ENCODE measurements at regions not wholly inside any gene's neighbourhood (a gene's known extent, or its start where the extent isn't known, plus 50 kb on each side); places are given as distances from the start of the nearest gene placed in this dataset.

DNA sequence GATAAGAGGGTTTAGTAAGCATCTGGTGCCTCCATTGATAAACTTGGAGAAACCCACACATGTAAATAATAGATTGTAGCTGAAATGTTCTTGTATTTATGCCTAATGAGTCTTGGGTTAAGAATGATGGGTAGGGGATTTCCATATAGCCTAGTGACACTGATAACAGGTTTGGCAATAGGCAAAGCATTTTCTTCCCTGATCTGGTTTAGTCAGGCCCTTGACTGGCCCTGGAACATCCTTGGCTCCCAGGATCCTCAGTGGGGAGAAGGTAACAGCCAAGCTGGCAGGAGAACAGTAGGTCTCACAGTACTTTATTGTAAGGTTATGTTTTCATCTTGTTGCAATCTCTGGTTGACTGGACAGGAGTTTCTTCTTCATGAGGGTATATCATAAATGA lies 228.4 kb downstream of the DIPK2A start:
- Mint-ChIP-seq H3K36me3 (peaks cover under 1% of the 10 kb centered on the region), H3K9me3 (peaks cover under 1% of the 10 kb centered on the region), H3K4me1 (ENCODE audit: unreplicated experiment) (no peaks in the 10 kb centered on the region), H3K4me3 (no peak overlapping the region), H3K27ac (no peak overlapping the region), H3K27me3 (no peaks in the 10 kb centered on the region)
- TF ChIP-seq, protein P1, sequence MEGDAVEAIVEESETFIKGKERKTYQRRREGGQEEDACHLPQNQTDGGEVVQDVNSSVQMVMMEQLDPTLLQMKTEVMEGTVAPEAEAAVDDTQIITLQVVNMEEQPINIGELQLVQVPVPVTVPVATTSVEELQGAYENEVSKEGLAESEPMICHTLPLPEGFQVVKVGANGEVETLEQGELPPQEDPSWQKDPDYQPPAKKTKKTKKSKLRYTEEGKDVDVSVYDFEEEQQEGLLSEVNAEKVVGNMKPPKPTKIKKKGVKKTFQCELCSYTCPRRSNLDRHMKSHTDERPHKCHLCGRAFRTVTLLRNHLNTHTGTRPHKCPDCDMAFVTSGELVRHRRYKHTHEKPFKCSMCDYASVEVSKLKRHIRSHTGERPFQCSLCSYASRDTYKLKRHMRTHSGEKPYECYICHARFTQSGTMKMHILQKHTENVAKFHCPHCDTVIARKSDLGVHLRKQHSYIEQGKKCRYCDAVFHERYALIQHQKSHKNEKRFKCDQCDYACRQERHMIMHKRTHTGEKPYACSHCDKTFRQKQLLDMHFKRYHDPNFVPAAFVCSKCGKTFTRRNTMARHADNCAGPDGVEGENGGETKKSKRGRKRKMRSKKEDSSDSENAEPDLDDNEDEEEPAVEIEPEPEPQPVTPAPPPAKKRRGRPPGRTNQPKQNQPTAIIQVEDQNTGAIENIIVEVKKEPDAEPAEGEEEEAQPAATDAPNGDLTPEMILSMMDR (conservative IDR thresholded peaks at IDR 0.05) = no peak
- no peak for DNase-seq (ENCODE audit: extremely low spot score, unreplicated experiment)

DNA sequence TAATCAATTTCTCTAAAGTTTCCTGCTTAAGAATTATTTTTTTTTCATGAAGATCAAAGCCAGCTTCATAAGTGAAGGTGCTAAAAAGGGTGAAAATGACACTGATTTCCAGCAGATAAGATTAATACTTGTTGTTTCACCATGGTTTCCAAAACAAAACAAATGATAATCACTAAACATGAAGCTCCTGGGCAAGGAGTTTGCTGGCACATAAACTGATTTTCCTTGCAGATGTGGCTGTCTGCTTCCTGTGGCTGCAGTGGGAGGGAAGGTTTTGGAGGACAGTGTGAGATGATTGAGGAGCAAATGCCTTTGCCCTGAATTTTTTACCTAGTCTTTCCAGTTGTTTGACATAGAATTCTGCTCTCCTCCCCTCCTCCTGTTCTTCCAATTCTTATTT lies 228.8 kb downstream of the DIPK2A start:
- DNase-seq (ENCODE audit: extremely low spot score, unreplicated experiment) = no peak
- no peaks in the 10 kb centered on the region for H3K27me3 Mint-ChIP-seq
- H3K4me3 Mint-ChIP-seq = no peak overlapping the region

DNA sequence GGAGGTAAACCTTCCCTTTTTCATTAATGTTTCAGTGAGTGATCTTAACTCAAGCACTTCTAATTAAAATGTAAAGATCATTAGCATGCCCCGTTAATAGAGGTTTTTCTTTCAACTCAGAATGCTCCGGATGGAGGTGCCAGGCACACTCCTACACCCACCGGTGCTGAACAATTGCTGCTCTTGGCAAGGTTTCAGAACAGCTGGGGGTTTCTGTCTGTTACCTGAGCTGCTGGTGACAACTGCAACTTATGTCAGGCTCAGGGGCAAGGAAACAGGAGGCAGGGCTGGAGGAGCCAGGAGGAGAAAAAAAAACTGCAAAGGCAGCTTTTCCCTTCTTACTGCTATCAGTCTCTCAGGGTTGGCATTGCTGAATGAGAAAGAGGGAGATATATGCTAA lies 250.1 kb downstream of the DIPK2A start:
- Mint-ChIP-seq H3K36me3 (no peaks in the 10 kb centered on the region), H3K27ac (no peak overlapping the region), H3K27me3 (peaks cover 8% of the 10 kb centered on the region), H3K4me3 (no peak overlapping the region), H3K9me3 (no peaks in the 10 kb centered on the region), H3K4me1 (ENCODE audit: unreplicated experiment) (no peaks in the 10 kb centered on the region)
- TF ChIP-seq, protein P1 (conservative IDR thresholded peaks at IDR 0.05) = no peak
- no peak for DNase-seq (ENCODE audit: extremely low spot score, unreplicated experiment)

More for the DNA sequence above, 228.8 kb downstream of the DIPK2A start:
- TF ChIP-seq, protein P1 (conservative IDR thresholded peaks at IDR 0.05) = no peak
- Mint-ChIP-seq H3K27ac (no peak overlapping the region), H3K36me3 (no peaks in the 10 kb centered on the region), H3K9me3 (no peaks in the 10 kb centered on the region), H3K4me1 (ENCODE audit: unreplicated experiment) (no peaks in the 10 kb centered on the region)

DNA sequence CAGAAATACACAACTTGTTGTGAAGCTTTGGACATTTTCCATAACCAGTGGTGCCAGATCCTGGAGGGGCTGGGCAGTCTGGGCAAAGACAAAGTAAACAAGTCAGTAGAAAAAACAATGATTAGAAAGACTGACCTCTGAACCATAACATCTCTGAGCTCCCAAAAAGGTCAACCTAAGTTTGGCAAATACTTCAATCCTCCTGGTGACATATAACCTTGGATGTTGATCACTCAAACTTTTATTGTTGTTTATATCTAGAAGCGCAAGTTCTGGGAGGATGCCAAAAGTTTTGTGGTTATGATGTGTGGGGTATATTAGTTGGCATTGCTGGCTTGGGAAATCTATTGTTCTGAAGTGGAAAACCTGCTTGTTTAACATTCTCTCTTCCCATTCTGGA lies 257.7 kb downstream of the DIPK2A start:
- Mint-ChIP-seq H3K9me3 (no peaks in the 10 kb centered on the region), H3K4me3 (no peak overlapping the region), H3K27me3 (no peaks in the 10 kb centered on the region), H3K27ac (no peak overlapping the region), H3K36me3 (no peaks in the 10 kb centered on the region), H3K4me1 (ENCODE audit: unreplicated experiment) (no peaks in the 10 kb centered on the region)
- no peak for DNase-seq (ENCODE audit: extremely low spot score, unreplicated experiment)
- TF ChIP-seq, protein P1 (conservative IDR thresholded peaks at IDR 0.05) = no peak

DNA sequence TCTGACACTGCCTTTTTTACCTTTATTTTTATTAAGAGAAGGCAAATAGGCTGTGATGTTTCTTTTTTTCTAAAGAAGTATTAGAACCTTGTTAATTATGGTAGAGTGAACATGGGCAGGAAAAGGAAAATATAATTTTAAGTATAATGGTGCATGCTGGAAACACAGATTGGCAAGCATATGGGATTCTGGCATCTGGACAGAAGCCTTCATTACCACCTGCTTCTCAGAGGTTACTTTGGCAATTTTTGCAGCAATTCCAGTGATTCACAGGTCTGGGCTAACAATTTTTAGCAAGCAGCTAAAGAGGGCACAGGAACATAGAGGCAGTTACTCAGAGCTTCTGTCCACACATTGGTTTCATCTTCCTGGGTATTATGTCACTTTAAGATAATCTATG lies 258.3 kb downstream of the DIPK2A start:
- Mint-ChIP-seq H3K36me3 (no peaks in the 10 kb centered on the region), H3K4me1 (ENCODE audit: unreplicated experiment) (no peaks in the 10 kb centered on the region), H3K27ac (no peak overlapping the region), H3K4me3 (no peak overlapping the region), H3K27me3 (no peaks in the 10 kb centered on the region), H3K9me3 (no peaks in the 10 kb centered on the region)
- no peak for DNase-seq (ENCODE audit: extremely low spot score, unreplicated experiment)
- TF ChIP-seq, protein P1 (conservative IDR thresholded peaks at IDR 0.05) = no peak

DNA sequence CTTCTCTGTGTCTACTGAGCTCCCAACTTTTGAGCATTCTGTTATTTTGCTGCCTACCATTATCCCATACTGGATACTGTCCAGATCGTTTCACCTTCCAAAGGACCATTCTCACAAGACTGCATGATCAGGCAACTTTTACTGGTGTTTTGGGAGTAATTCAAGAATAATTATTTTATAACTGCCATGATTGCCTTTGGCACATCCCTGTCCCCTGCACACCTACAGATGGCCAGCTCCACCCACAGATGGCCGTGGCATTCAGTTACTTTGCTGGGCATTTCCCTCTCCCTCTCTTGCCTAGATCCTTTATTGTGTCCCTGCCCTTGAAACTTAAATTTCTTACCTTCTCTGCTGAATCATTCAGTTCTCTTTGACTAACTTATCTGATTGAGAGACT lies 263.9 kb downstream of the DIPK2A start:
- DNase-seq (ENCODE audit: extremely low spot score, unreplicated experiment) = no peak
- no peaks in the 10 kb centered on the region for H3K4me1 Mint-ChIP-seq (ENCODE audit: unreplicated experiment)
- H3K4me3 Mint-ChIP-seq = no peak overlapping the region
- no peaks in the 10 kb centered on the region for H3K36me3 Mint-ChIP-seq
- H3K27me3 Mint-ChIP-seq = peaks cover 5% of the 10 kb centered on the region
- no peaks in the 10 kb centered on the region for H3K9me3 Mint-ChIP-seq
- H3K27ac Mint-ChIP-seq = no peak overlapping the region
- TF ChIP-seq, protein P1 (conservative IDR thresholded peaks at IDR 0.05) = no peak
